Fibroblast of upper back skin (primary cell): ENCODE measurements at regions not wholly inside any gene's neighbourhood (a gene's known extent, or its start where the extent isn't known, plus 50 kb on each side); places are given as distances from the start of the nearest gene placed in this dataset.
"Not testable (repeated sequence)": the region's sequence is repeated elsewhere in the genome, so short reads cannot be mapped to it uniquely, and the experiment has no call there.

Experiments
- DNase-seq: peaks from one replicate; pipeline ENCODE4 v3.0.0-alpha.2; 2013

DNA sequence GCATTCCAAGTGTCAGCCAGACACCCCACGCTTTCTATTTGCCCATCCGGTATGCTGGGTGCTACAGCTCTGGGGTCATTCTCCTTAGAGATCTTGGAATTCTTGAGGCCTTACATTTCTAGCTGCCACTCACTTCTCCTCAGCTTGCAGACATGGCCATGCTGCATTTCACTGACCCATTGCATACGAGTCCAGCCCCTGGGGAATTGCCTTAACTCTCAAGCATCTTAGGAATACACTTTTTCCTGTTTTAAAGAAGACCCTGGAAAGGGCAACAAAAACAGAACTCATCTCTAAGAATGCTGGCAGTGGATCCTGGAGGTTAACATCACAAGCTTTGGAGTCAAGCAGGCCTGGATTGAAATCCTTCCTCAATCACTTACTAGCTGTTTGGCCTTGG lies 122.0 kb upstream of the LNX1 start:
- DNase-seq = peak; percentile 72

DNA sequence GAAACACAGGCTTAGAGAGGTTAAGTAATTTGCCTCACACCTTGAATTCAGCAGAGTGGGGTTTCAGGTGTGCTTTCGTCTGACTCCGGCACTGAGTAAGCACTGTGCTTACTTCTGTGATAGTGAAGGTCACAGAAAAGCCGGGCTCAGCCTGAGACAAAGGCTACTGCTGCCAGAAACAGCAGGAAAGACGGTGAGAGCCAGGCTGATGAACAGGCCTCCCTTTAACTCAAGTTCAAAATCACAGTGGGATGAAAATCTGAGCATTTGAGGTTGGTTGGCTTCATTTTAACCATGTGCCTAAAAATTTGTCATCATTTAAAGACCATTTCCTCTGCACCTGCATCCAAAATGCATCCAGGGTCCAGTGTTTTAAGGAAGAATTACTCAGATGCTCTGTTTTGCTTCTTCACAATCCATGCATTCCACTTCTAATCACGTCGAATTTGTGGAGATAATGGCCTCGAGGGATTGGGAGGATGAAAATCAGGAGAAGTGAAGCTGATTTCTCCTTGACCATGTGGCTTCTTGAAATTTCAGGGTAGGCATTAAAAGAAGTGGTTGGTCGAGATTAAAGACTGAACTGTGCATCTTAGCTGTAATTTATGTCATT lies 121.2 kb upstream of the LNX1 start:
- DNase-seq = peak; percentile 38

DNA sequence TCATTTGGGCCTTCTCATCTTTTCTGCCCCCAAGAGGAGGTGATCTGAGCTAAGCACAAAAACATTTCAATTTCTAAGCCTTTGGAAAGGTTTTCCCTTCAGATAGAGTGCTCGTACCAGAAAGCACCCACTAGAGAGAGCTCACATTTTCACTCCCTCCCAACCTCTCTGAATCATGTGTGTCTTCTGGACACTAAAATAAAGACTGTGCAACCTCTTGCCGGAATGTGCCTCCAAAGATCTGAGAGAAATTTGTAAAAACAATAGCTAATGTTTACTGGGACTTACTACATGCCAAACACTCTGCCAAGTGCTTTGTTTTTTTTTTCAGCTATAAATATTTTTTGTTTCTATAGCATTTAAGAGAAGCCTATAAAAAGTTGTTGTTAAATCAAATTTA lies 120.6 kb upstream of the LNX1 start:
- no peak for DNase-seq

DNA sequence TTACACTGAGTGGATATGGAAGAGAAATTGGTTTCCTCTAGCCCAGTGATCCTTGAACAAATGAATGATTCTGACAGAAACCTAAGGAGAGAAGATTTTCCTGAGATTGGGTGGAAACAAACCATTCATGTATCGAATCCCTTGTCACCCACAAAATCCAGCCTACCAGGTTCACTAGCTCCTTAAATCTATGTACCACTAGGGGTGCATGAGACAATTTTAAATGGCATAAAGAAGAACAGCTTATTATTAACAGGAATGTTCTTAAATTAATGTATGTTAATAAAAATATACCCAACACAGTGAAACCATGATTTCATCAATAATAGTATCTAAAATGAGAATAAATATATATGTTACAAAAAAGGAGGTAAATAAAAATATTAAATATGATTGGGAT lies 118.4 kb upstream of the LNX1 start:
- no peak for DNase-seq

DNA sequence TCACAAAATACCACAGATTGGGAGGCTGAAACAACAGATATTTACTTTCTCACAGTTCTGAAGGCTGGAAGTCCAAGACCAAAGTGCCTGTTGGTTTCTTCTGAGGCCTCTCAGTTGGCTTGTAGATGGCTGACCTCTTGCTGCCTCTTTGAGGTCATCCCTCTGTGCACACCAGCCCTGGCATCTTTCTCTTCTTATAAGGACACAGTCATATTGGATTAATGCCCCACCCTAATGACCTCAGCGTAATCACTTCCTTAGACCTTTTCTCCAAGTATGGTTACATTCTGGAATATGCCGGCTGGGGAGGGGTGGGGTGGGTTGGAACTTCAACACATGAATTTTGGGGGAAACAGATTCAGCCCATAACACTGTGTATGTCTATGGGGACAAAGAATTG lies 116.2 kb upstream of the LNX1 start:
- no peak for DNase-seq

DNA sequence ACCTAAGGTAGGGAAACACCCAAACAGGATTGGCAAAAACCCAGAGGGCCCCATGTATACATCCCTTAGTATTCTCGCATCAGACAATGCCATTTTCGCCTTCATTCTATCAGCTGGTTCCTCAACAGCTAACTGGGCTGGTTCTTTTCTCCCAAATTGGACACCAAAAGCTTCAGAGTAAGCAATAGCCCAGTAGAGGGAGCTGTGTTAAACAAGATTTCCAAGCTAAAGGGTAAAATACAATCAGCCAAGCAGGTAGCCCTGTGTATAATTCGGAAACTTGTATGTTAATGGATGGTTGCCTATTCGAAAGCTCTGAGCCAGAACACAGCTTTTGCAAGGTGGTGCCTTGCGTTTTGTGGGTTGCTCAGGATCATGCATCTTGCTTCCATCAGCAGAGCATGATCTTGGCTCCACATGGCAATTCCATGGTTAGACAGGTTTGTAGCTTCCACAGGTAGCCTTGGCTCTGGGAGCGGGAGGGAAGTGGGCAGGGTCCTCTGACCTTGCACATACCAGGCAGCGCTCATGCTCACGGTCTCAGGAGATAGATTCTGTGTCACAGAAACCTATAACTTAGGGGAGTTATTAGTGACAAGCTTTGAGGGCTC lies 115.2 kb upstream of the LNX1 start:
- DNase-seq = peak; percentile 73

DNA sequence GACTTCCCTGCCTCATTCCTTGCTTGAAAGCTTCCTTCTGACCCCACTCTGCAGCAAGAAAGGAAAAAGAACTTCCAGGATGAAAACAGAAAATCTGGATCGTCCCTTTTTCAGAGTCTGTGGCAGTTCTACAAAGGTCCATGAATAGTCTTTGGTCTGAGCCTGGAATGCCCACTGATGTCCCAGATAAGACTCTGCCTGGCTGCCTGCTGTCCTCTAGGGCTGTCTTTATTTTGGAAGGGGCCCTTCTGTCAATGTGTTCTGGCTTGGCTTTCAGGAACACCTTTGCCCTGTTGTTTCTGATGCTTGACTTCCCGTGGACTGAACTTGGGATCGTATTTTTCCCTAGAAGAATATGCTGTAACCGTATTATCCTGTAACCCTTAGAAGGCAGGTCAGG lies 114.7 kb upstream of the LNX1 start:
- no peak for DNase-seq

DNA sequence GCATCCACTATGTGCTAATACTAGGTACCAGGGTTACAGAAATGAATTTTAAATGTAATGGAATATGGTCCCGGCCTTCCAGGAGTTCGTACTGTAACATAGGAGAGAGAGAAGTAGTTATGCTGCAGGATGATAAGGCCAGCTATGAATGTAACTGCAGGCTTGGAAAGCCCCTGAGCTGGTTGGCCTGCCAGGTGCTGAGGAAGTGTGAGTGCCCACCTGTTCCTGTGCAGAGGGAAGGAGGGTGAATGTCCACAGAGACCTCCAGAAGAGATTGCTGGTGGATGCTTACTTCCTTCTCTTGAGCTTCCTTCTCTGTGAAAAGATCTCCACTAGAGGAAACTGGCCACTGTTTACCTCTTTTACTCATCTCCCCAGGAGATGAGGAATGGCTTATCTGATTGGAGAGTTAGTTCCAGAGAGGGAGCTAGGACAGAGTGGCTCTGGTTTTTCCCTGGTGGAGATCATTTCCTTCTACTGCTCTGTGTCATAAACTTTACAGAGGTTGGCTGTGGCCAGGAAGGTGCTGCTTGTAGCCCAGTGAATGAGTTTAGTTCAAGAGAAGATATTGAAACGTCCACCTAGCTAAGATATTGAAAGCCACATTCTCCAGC lies 114.0 kb upstream of the LNX1 start:
- no peak for DNase-seq

DNA sequence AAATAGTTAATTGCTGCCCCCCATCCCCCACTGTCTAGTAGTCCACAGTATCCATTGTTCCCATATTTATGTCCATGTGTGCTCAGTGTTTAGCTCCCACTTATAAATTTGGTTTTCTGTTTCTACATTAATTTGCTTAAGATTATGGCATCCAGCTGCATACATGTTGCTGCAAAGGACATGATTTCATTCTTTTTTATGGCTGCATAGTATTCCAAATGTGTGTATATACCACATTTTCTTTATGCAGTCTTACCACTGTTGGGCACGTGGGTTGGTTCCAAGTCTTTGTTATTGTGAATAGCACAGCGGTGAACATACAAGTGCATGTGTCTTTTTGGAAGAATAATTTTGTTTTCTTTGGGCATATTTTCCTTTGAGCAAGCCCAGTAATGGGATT lies 113.0 kb upstream of the LNX1 start:
- DNase-seq = no peak

DNA sequence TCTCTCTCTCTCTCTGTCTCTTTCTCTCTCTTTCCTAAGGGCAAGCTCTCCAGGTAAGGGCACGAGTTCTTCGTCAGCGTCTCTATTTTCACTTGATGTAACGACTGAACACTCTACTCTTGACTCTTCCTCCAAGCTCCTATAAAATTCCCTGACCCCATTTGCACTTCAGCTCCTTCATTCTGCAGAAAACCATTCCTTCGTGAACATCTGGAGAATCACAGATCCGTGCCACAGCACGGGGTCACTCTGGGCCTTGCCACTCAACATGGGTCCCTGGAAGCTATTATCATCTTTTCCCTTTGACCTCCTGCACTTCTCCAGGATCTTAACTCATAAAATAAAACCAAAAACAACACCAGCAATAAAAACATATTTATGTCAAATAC lies 112.0 kb upstream of the LNX1 start:
- no peak for DNase-seq

DNA sequence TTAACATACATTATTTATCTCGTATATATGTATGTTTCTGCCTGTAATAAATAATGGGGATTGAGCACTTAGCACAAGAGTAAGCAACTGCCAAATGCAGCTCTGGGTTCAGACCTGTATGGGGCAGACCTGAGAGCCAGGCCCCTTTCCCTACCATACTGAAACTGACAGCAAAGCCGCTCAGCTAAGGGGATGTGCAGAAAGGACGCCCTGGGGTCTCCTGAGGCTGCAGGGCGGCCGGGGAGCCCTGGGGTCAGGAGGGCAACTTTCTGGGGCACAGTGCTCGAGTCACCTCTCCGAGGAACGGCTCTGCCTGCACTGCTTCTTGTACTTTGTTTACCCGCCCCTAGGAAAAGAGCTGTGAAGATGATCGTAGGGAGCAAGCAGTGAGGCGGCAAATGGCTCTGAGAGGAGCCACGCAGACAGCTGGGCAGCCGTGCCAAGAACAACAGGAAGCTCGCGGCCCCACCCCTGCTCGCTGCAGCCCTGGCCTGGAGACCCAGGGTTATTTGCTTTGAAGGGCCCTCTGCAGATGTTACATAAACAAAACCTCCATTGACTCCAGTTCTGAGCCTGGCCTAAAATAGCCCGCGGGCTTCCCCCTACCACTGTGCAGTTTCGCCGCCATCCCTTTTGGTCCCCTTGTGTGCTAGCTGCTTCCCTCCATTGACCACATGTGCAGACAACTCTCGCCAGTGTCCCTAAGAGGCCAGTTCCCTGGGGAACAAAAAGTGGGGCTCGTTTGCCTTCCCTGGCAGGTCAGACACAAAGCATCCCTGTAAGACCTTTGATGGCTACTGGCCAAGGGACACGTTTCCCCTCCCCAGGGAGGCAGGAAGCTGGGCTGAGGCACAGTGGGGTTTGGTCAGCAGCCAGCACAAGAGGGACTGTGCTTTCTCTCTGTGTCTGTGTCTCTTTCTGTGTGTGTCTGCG lies 111.3 kb upstream of the LNX1 start:
- DNase-seq = peak; percentile 83

DNA sequence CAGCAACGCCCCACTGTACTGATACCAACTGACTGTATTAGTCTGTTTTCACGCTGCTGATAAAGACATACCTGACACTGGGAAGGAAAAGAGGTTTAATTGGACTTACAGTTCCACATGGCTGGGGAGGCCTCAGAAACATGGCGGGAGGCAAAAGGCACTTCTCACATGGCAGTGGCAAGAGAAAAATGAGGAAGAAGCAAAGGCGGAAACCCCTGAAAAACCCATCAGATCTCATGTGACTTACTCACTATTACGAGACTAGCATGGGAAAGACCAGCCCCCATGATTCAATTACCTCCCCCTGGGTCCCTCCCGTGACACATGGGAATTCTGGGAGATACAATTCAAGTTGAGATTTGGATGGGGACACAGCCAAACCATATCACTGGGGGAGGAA lies 110.0 kb upstream of the LNX1 start:
- not testable (repeated sequence) for DNase-seq

DNA sequence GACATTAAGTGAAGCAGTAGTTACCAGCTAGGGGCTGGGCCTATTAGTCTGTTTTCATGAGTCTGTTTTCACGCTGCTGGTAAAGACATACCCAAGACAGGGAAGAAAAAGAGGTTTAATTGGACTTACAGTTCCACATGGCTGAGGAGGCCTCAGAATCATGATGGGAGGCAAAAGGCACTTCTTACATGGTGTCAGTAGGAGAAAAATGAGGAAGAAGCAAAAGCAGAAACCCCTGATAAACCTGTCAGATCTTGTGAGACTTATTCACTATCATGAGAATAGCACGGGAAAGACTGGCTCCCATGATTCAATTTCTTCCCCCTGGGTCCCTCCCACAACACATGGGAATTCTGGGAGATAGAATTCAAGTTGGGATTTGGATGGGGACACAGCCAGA lies 108.0 kb upstream of the LNX1 start:
- not testable (repeated sequence) for DNase-seq

DNA sequence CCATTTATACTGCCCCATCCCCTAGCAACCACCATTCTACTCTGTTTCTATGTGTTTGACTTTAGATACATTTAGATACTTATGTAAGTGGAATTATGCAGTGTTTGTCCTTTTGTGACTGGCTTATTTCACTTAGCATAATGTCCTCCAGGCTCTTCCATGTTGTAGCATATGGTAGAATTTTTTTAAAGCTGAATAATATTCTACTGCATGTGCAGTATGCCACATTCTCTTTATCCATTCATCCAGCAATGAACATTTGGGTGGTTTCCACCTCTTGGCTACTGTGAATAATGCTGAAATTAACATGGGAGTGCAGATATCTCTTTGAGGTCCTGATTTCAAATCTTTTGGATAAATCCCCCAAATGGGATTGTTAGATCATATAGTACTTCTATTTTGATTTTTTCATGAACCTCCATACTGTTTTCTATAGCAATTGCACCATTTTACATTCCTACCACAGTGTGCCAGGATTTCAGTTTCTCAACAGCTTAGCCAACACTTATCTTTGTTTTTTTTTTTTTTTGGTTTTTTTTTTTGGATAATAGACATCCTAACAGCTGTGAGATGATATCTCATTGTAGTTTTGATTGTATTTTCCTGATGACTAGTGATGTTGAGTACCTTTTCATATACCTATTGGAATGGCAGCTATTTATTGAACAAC lies 105.9 kb upstream of the LNX1 start:
- no peak for DNase-seq

DNA sequence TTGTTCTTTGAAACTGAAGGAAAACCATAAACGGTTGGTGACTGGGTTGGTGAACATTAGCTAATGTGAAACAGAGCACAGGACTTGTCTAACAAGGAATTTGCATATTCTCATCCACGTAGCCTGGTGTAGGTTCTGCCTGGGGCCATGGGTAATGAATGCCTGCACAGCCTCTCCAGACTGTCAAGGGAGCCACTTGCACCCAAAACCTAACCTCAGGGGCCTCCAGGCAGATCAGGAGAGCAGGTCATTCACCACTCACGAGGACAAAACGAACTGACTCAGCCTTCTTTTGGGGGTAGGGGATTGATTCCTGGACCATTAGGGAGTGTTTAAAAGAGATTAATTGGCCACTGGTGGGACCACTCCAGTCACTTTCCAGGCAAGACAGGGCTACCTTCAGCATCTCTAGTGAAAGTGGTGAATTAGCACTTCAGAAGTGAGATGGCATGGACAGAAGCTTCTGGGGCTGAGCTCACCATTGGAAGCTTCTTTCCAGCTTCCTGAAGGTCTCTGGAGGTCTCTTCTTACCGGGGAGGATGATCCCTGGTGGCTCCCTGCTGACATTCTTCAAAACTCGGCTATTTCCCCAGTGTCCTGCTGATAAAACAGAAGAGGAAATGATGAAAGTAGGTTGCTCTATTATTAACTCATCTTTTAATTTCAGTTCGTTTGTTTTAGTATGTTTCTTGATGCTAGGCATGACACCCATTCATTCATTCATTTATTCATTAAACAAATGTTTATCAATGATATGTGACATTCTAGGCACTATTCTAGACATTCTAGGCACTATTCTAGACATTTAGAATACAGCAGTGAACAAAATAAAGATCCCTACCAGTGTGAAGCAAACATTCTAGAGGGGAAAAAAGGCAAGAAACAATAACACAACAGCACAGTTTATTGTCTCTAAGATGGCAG lies 104.5 kb upstream of the LNX1 start:
- no peak for DNase-seq

DNA sequence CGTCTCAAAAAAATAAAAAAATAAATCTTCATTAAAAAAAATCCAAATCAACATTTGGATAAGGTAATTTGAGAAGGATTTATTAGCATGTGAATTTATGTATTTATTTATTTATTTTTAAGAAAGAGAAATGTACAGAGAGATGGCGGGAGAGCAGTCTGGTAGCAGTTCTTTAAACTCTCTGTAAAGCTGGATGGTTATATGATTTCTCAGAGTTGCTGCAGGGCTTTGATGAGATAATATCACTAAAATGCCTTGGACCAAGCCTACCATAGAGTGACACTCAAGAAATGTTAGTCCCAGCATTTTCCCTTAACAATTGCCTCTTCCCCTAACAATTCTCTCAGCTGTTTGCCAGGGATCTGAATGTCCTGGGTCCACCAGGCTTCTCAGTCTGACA lies 103.4 kb upstream of the LNX1 start:
- DNase-seq = no peak

DNA sequence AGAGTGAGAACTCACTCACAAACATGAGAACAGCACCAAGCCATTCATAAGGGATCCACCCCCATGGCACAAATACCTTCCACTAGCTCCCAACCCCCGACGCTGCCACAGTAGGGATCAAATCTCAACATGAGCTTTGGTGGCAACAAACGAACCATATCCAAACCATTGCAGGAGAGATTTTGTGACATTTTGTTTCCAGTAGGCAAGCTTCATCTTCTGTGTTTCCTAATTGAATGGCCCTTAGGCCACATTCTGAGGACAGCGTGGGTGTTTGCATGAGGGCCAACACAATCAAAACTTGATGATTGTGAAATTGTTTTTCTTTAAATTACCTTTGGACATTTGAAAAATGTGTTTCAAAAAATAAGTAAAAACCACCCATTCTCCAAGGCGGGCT lies 102.6 kb upstream of the LNX1 start:
- no peak for DNase-seq

DNA sequence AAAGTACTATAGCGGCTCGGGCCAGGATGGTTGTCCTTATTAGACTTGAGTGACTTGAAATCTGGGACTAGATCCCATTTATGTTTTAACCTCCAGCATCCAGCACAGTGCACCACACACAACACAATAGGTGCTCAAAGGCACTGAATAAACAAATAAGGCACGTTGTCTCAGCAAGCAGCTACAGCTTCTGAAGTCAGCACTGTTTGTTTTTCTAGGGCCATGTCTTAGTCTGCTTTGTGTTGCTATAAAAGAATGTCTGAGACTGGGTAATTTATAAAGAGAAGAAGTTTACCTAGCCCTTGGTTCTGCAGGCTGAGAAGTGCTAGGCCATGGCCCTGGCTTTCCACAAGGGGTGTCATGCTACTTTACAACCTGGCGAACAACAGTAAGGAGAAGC lies 102.1 kb upstream of the LNX1 start:
- no peak for DNase-seq

DNA sequence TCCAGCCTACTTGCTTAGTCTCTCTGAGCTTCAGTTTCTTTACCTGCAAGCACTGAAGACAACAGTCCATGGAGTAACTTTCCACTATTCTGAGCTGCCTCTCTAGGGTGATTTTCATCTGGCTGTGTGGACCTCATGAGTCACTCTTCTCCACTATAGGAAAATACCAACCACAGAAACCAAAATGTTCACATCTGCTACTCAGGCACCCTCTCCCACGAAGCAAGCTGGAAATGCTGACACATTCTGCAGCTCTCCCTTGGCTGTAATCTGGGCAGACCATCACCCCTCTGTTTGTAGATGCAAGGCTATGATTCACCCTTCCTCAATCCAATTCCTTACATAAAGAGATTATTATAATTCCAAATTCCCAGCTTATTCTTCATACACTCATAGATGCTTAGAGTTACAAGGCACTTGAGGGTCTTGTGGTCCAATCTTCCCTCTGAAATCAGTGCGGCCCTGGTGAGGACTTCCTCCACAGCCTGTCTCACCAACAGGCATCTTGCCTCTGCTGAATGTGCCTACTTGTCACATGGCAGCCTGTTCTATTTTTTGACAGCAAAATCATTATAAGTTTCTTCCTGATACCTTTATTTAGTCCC lies 97.0 kb upstream of the LNX1 start:
- peak; percentile 100 for DNase-seq

DNA sequence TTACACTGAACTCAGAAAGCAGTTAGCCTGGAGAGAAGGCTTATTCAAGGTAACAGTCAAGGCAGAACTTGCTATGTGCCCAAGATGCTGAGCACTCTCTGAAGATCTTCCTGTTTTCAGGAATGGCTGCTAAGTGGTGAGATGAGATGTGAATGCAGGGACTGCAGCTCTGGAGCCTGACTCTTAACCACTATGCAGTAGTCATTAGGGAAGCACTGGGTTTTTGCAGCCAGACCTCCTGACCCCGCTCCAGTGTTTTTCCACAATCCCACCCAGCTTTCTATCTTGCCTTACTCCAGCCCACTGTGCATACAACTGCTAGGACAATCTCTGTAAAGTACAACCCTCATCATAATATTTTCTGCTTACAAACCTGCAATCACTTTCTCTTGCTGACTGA lies 95.2 kb upstream of the LNX1 start:
- DNase-seq = peak; percentile 57
